A549 (cell line): ENCODE measurements at regions not wholly inside any gene's neighbourhood (a gene's known extent, or its start where the extent isn't known, plus 50 kb on each side); places are given as distances from the start of the nearest gene placed in this dataset.

Experiments used
- ATAC-seq, 2 experiments: fragments of 200-7000 bp in 1 of 2; fragments of >200 bp in 1 of 2; cut with Nextera tagmentation in 1 of 2; cut with Tn5 transposase in 1 of 2; 3 replicates each; pipeline versions ENCODE4 v1.8.0 to v1.9.1; 2018 to 2020; ENCODE audit warnings: mild to moderate bottlenecking in 1 of 2, moderate library complexity in 1 of 2
- CTCF ChIA-PET: fragments of 300-600 bp; sonication (Branson Sonifier 250); formaldehyde crosslinking; extraction: SDS; loops from one replicate; lab custom pipeline; 2021; ENCODE audit warnings: antibody characterized with exemption, inconsistent platforms; lab: Yijun Ruan, JAX
- POLR2A ChIA-PET: fragments of 350-600 bp; formaldehyde crosslinking; extraction: SDS; loops from one replicate; lab custom pipeline; 2021; ENCODE audit warnings: antibody characterized with exemption, inconsistent platforms; lab: Yijun Ruan, JAX
- DNase-seq, 2 experiments: peaks; one replicate each; pipeline versions ENCODE4 v3.0.0 to v3.0.0-alpha.2; 2011 to 2016; ENCODE audit warnings: low read depth in 1 of 2, low spot score in 1 of 2
- FAIRE-seq: peaks from 2 replicates; lab custom pipeline; 2011; peaks lifted over from hg19 to GRCh38; lab: Jason Lieb, UNC
- H3K27ac ChIP-seq, 2 experiments: fragments of >200 bp; sonication (Bioruptor Twin); formaldehyde crosslinking; 3 replicates each; pipeline ENCODE4 v1.5.1; 2016 to 2017
- H3K4me1 ChIP-seq: fragments of >200 bp; sonication (Bioruptor Twin); formaldehyde crosslinking; 3 replicates; pipeline ENCODE4 v1.6.1; 2016
- H3K4me2 ChIP-seq: fragments of >200 bp; sonication (Bioruptor Twin); formaldehyde crosslinking; 3 replicates; pipeline ENCODE4 v1.6.1; 2016
- H3K4me3 ChIP-seq: fragments of >200 bp; sonication (Bioruptor Twin); formaldehyde crosslinking; 3 replicates; pipeline ENCODE4 v1.5.1; 2016
- H3K9me3 ChIP-seq: fragments of >200 bp; sonication (Bioruptor Twin); formaldehyde crosslinking; 3 replicates; pipeline ENCODE4 v1.6.1; 2016
- CEBPB ChIP-seq, 2 experiments: fragments of >200 bp in 1 of 2; sonication (Bioruptor Twin) in 1 of 2; formaldehyde crosslinking in 1 of 2; IDR thresholded peaks; 2 replicates each; pipeline ENCODE4 v1.6.1; 2012 to 2016
- CHD4 ChIP-seq: fragments of 200-600 bp; sonication (generic); IDR thresholded peaks from 2 replicates; pipeline ENCODE4 v1.6.1; 2016; ENCODE audit warnings: antibody characterized with exemption, mild to moderate bottlenecking, borderline replicate concordance
- EP300 ChIP-seq, 2 experiments: fragments of >200 bp; sonication (Bioruptor Twin); formaldehyde crosslinking; IDR thresholded peaks; 2 replicates in 1 of 2; 3 replicates in 1 of 2; pipeline ENCODE4 v1.6.1; 2016 to 2017
- HEYL ChIP-seq: fragments of 250-450 bp; sonication (Bioruptor Pico); IDR thresholded peaks from 2 replicates; pipeline ENCODE4 v1.8.0; 2021; ENCODE audit warnings: mild to moderate bottlenecking, moderate library complexity
- HOXA7 ChIP-seq: fragments of 250-450 bp; sonication (Bioruptor Pico); IDR thresholded peaks from 2 replicates; pipeline ENCODE4 v1.5.0; 2020; ENCODE audit warnings: mild to moderate bottlenecking, moderate library complexity
- JUN ChIP-seq, 2 experiments: fragments of >200 bp; sonication (Bioruptor Twin); formaldehyde crosslinking; IDR thresholded peaks; 2 replicates in 1 of 2; 3 replicates in 1 of 2; pipeline ENCODE4 v1.6.1; 2016 to 2017
- KDM1A ChIP-seq: fragments of 200-600 bp; sonication (generic); IDR thresholded peaks from 2 replicates; pipeline ENCODE4 v1.6.1; 2016; ENCODE audit warnings: low read depth, mild to moderate bottlenecking
- KDM5A ChIP-seq: fragments of 200-600 bp; sonication (generic); IDR thresholded peaks from 2 replicates; pipeline ENCODE4 v1.6.1; 2016; ENCODE audit warnings: antibody characterized with exemption, mild to moderate bottlenecking
- MYC ChIP-seq: IDR thresholded peaks from 2 replicates; pipeline ENCODE4 v1.6.1; 2012; ENCODE audit warnings: mild to moderate bottlenecking, inconsistent platforms, low read length, improper control_type of control experiment, borderline replicate concordance
- RCOR1 ChIP-seq: fragments of 150-350 bp; IDR thresholded peaks from 2 replicates; pipeline ENCODE4 v1.6.1; 2014; ENCODE audit warnings: antibody characterized with exemption, low read length, low read depth
- RNF2 ChIP-seq: fragments of 200-600 bp; sonication (generic); IDR thresholded peaks from 2 replicates; pipeline ENCODE4 v1.6.1; 2016; ENCODE audit warnings: low read depth, mild to moderate bottlenecking, antibody characterized with exemption, moderate library complexity, borderline replicate concordance
- SREBF2 ChIP-seq: fragments of 450-650 bp; IDR thresholded peaks from 2 replicates; pipeline ENCODE4 v1.6.1; 2014; ENCODE audit warnings: mild to moderate bottlenecking, moderate library complexity
- ZC3H11A ChIP-seq: fragments of 450-650 bp; IDR thresholded peaks from 2 replicates; pipeline ENCODE4 v1.6.1; 2014; ENCODE audit warnings: antibody characterized with exemption, mild to moderate bottlenecking
- ZSCAN20 ChIP-seq: fragments of 250-450 bp; sonication (Bioruptor Pico); IDR thresholded peaks from 2 replicates; pipeline ENCODE4 v1.8.0; 2022; ENCODE audit warnings: mild to moderate bottlenecking, moderate library complexity
- WGBS: methylation state at CpG from one replicate; pipeline ENCODE4 v1.1.6; 2017; ENCODE audit errors: missing lambda C conversion rate; 5-methylcytosine and 5-hydroxymethylcytosine counted together
- TF ChIP-seq, protein P1 (sequence below): fragments of 200-600 bp; sonication (generic); IDR thresholded peaks from 2 replicates; pipeline ENCODE4 v1.6.1; 2016; ENCODE audit warnings: antibody characterized with exemption, mild to moderate bottlenecking, moderate library complexity
- TF ChIP-seq, protein P2 (sequence below): fragments of >200 bp; sonication (Bioruptor Twin); formaldehyde crosslinking; IDR thresholded peaks from 3 replicates; pipeline ENCODE4 v1.6.1; 2016
- TF ChIP-seq, protein P3 (sequence below): IDR thresholded peaks from 2 replicates; pipeline ENCODE4 v1.6.1; 2012; ENCODE audit warnings: low read depth, borderline replicate concordance
- TF ChIP-seq, protein P4 (sequence below): fragments of 450-650 bp; IDR thresholded peaks from 2 replicates; pipeline ENCODE4 v1.6.1; 2014; ENCODE audit warnings: antibody characterized with exemption

DNA sequence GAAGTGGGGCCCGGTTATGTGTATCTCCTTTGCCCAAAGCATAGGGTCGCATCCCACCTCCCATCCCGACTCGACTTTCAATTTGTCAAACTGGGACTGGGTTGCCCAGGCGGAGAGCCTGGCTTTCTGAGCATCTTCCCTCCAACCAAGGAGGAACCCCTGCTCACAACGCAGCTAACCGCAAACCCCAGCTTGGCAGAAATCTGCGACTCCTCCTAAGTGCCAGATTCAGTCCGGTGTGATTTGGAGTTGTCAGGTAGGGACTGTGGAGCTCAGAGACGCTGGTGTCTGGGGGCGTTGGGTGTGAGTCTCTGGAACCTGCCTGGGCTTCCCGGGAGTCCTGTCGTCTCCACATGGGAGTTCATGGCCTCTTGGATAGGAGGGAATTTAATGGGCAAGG is 1126.7 kb downstream of the AACS start (continued):
- TF ChIP-seq, protein P1, sequence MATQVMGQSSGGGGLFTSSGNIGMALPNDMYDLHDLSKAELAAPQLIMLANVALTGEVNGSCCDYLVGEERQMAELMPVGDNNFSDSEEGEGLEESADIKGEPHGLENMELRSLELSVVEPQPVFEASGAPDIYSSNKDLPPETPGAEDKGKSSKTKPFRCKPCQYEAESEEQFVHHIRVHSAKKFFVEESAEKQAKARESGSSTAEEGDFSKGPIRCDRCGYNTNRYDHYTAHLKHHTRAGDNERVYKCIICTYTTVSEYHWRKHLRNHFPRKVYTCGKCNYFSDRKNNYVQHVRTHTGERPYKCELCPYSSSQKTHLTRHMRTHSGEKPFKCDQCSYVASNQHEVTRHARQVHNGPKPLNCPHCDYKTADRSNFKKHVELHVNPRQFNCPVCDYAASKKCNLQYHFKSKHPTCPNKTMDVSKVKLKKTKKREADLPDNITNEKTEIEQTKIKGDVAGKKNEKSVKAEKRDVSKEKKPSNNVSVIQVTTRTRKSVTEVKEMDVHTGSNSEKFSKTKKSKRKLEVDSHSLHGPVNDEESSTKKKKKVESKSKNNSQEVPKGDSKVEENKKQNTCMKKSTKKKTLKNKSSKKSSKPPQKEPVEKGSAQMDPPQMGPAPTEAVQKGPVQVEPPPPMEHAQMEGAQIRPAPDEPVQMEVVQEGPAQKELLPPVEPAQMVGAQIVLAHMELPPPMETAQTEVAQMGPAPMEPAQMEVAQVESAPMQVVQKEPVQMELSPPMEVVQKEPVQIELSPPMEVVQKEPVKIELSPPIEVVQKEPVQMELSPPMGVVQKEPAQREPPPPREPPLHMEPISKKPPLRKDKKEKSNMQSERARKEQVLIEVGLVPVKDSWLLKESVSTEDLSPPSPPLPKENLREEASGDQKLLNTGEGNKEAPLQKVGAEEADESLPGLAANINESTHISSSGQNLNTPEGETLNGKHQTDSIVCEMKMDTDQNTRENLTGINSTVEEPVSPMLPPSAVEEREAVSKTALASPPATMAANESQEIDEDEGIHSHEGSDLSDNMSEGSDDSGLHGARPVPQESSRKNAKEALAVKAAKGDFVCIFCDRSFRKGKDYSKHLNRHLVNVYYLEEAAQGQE = no peak
- TF ChIP-seq CEBPB (IDR thresholded peaks at IDR 0.05) (no peak), MYC (no peak)

DNA sequence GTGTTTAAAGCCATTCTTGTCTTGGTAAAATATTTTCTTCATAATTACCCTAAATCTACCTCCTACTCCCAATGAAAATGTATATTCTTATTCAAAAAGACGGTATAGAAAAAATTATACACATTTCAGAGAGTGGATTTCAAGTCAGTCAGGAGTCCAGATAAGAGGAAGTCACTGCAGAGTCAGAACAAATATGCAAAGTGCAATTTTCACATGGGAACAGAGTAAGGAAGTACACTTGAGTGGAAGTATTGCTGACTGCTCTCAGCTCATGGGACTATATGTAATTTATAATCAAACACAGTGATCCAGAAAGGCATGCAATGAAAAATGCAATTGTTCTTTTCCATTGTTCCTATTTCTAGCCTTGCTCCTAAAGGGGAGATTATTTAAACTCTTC is 1128.0 kb downstream of the AACS start:
- no peak for ATAC-seq
- CTCF ChIA-PET = no interaction called here
- Histone ChIP-seq H3K4me2 (no peak overlapping the region), H3K4me3 (no peak overlapping the region)
- WGBS = 4% methylated on average over 1 of the region's 1 CpG
- TF ChIP-seq HOXA7 (CRISPR knock-in tag) = no peak
- TF ChIP-seq SREBF2 = no peak
- TF ChIP-seq, protein P2, sequence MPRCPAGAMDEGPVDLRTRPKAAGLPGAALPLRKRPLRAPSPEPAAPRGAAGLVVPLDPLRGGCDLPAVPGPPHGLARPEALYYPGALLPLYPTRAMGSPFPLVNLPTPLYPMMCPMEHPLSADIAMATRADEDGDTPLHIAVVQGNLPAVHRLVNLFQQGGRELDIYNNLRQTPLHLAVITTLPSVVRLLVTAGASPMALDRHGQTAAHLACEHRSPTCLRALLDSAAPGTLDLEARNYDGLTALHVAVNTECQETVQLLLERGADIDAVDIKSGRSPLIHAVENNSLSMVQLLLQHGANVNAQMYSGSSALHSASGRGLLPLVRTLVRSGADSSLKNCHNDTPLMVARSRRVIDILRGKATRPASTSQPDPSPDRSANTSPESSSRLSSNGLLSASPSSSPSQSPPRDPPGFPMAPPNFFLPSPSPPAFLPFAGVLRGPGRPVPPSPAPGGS = no peak
- TF ChIP-seq CHD4 = no peak
- TF ChIP-seq RNF2 = no peak
- TF ChIP-seq HEYL (CRISPR knock-in tag) = no peak
- TF ChIP-seq, protein P3, sequence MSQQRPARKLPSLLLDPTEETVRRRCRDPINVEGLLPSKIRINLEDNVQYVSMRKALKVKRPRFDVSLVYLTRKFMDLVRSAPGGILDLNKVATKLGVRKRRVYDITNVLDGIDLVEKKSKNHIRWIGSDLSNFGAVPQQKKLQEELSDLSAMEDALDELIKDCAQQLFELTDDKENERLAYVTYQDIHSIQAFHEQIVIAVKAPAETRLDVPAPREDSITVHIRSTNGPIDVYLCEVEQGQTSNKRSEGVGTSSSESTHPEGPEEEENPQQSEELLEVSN = no peak
- no peak for TF ChIP-seq RCOR1
- no peak for TF ChIP-seq ZSCAN20 (CRISPR knock-in tag)
- TF ChIP-seq JUN (IDR thresholded peaks at IDR 0.05) = no peak
- TF ChIP-seq, all 56 proteins: peak for 0
- FAIRE-seq (no peak), DNase-seq (no peak)
- no peak overlapping the region for H3K27ac ChIP-seq
- POLR2A ChIA-PET = no interaction called here
- no peaks in the 10 kb centered on the region for H3K9me3 ChIP-seq
- no peaks in the 10 kb centered on the region for H3K4me1 ChIP-seq

DNA sequence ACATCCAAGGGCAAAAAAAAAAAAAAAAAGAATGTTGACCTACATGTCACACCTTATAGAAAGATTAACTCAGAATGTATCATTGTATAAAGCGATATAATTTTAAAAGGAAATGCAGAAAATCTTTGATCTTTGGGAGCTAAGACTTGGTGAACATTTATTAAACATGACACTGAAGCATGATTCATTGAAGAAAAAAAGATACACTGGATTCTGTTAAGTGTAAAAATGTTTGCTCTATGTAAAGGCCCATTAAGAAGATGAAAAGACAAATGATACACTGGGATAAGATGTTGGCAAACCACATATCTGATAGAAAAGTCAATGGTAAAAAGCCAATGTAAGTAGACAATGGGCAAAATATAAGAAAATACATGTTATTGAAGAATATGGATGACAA is 1131.0 kb downstream of the AACS start:
- ATAC-seq (no peak), DNase-seq (no peak), FAIRE-seq (no peak)
- no peaks in the 10 kb centered on the region for H3K9me3 ChIP-seq
- ChIA-PET CTCF (no interaction called here), POLR2A (no interaction called here)
- TF ChIP-seq KDM1A = no peak
- TF ChIP-seq, protein P4, sequence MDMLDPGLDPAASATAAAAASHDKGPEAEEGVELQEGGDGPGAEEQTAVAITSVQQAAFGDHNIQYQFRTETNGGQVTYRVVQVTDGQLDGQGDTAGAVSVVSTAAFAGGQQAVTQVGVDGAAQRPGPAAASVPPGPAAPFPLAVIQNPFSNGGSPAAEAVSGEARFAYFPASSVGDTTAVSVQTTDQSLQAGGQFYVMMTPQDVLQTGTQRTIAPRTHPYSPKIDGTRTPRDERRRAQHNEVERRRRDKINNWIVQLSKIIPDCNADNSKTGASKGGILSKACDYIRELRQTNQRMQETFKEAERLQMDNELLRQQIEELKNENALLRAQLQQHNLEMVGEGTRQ = no peak
- no peak for TF ChIP-seq RCOR1
- no peak for TF ChIP-seq EP300 (IDR thresholded peaks at IDR 0.05)
- no peak for TF ChIP-seq ZC3H11A
- TF ChIP-seq HEYL (CRISPR knock-in tag) = no peak
- TF ChIP-seq KDM5A = no peak
- 2% methylated on average over 1 of the region's 1 CpG for WGBS
- H3K4me1 ChIP-seq = no peaks in the 10 kb centered on the region
- H3K4me2 ChIP-seq = no peak overlapping the region
- no peak overlapping the region for H3K27ac ChIP-seq
- no peak overlapping the region for H3K4me3 ChIP-seq
